Sigmoid colon (tissue), 4 donors: ENCODE measurements at regions not wholly inside any gene's neighbourhood (a gene's known extent, or its start where the extent isn't known, plus 50 kb on each side); places are given as distances from the start of the nearest gene placed in this dataset.

Source experiments
- CTCF ChIP-seq, 4 experiments: fragments of 450-650 bp in 3 of 4; fragments of 200-600 bp in 1 of 4; IDR thresholded peaks; one replicate each; pipeline ENCODE4 v1.5.1; 2016 to 2019; ENCODE audit warnings: antibody characterized with exemption in 4 of 4, mild to moderate bottlenecking in 3 of 4, moderate library complexity in 2 of 4
- EP300 ChIP-seq, 4 donors: sonication (generic); formaldehyde crosslinking; IDR thresholded peaks; one replicate each; pipeline ENCODE4 v1.6.1; 2017; ENCODE audit warnings: antibody characterized with exemption in 4 of 4
- POLR2A ChIP-seq, 2 donors: fragments of 450-650 bp; IDR thresholded peaks; one replicate each; pipeline ENCODE4 v1.6.1; 2016; ENCODE audit warnings: antibody characterized with exemption in 2 of 2, mild to moderate bottlenecking in 2 of 2, moderate library complexity in 2 of 2

- TF ChIP-seq CTCF (IDR thresholded peaks at IDR 0.05) (no peak), EP300 (IDR thresholded peaks at IDR 0.05) (no peak), POLR2A (IDR thresholded peaks at IDR 0.05) (no peak)
Observed at GRCh38 chr17:71470062-71470461, 650.8 kb upstream of the SOX9 start.
